Fibroblast of lung (primary cell): ENCODE measurements at regions not wholly inside any gene's neighbourhood (a gene's known extent, or its start where the extent isn't known, plus 50 kb on each side); places are given as distances from the start of the nearest gene placed in this dataset.

ENCODE experiments used
- DNase-seq, 2 donors: peaks; one replicate each; pipeline versions ENCODE4 v3.0.0 to v3.0.0-alpha.2; 2010; ENCODE audit warnings: low read depth in 2 of 2
- H2AFZ ChIP-seq: 2 replicates; pipeline ENCODE4 v1.5.1; 2012; ENCODE audit warnings: low read length, control low read depth, inconsistent platforms
- H3K27ac ChIP-seq: 2 replicates; pipeline ENCODE4 v1.5.1; 2011; ENCODE audit warnings: low read length, control low read depth; ENCODE audit not compliant: insufficient read depth
- H3K27me3 ChIP-seq: 2 replicates; pipeline ENCODE4 v1.5.1; 2011; ENCODE audit warnings: mild to moderate bottlenecking, low read length; ENCODE audit not compliant: control insufficient read depth, insufficient read depth
- H3K36me3 ChIP-seq: 2 replicates; pipeline ENCODE4 v1.5.1; 2011; ENCODE audit warnings: low read length; ENCODE audit not compliant: control insufficient read depth, insufficient read depth
- H3K4me1 ChIP-seq: 2 replicates; pipeline ENCODE4 v1.5.1; 2011; ENCODE audit warnings: low read length; ENCODE audit not compliant: control insufficient read depth, insufficient read depth; ENCODE audit errors: extremely low read depth
- H3K4me2 ChIP-seq: 2 replicates; pipeline ENCODE4 v1.5.1; 2011; ENCODE audit warnings: low read length, control low read depth; ENCODE audit not compliant: insufficient read depth; ENCODE audit errors: extremely low read depth
- H3K4me3 ChIP-seq, 4 experiments: fragments of 200-600 bp in 1 of 4; sonication (generic) in 1 of 4; replicated peaks in 1 of 4; 2 replicates each; pipeline ENCODE4 v1.5.1; 2011 to 2016; ENCODE audit warnings: low read length in 4 of 4, low read depth in 3 of 4, mild to moderate bottlenecking in 3 of 4, control low read depth in 2 of 4, inconsistent platforms in 1 of 4, mixed read lengths in 1 of 4; ENCODE audit not compliant: insufficient read depth in 1 of 4; ENCODE audit errors: control extremely low read depth in 1 of 4
- H3K79me2 ChIP-seq: 2 replicates; pipeline ENCODE4 v1.5.1; 2012; ENCODE audit warnings: mild to moderate bottlenecking, low read length, inconsistent platforms; ENCODE audit not compliant: control insufficient read depth, insufficient read depth
- H3K9ac ChIP-seq: 2 replicates; pipeline ENCODE4 v1.5.1; 2011; ENCODE audit warnings: mild to moderate bottlenecking, low read length, control low read depth; ENCODE audit not compliant: insufficient read depth
- H3K9me3 ChIP-seq: 2 replicates; pipeline ENCODE4 v1.5.1; 2012; ENCODE audit warnings: low read depth, low read length; ENCODE audit not compliant: control insufficient read depth, insufficient read depth
- H4K20me1 ChIP-seq: 2 replicates; pipeline ENCODE4 v1.5.1; 2011; ENCODE audit warnings: low read length; ENCODE audit not compliant: control insufficient read depth, insufficient read depth; ENCODE audit errors: extremely low read depth
- CTCF ChIP-seq, 2 donors: IDR thresholded peaks in 1 of 2; conservative IDR thresholded peaks in 1 of 2; 1 replicate in 1 of 2; 2 replicates in 1 of 2; pipeline ENCODE4 v1.5.1; 2011 to 2012; ENCODE audit warnings: low read length in 2 of 2, control low read depth in 1 of 2, inconsistent platforms in 1 of 2, low read depth in 1 of 2, mild to moderate bottlenecking in 1 of 2
- EZH2 ChIP-seq: IDR thresholded peaks from 2 replicates; pipeline ENCODE4 v1.5.1; 2012; ENCODE audit warnings: low read length, control low read depth, mild to moderate bottlenecking; ENCODE audit errors: missing control alignments

- Histone ChIP-seq H3K4me3 (no peak overlapping the region), H3K27me3 (no peaks in the 10 kb centered on the region), H3K9me3 (no peaks in the 10 kb centered on the region), H3K79me2 (no peaks in the 10 kb centered on the region), H3K9ac (no peak overlapping the region), H2AFZ (no peak overlapping the region), H3K36me3 (no peaks in the 10 kb centered on the region), H4K20me1 (no peaks in the 10 kb centered on the region), H3K4me2 (no peak overlapping the region), H3K4me1 (no peaks in the 10 kb centered on the region), H3K27ac (no peak overlapping the region)
- no peak for DNase-seq
- TF ChIP-seq EZH2: no peak
- no peak for TF ChIP-seq CTCF (conservative IDR thresholded peaks at IDR 0.05 in 1 of 2, IDR thresholded peaks at IDR 0.05 in 1 of 2; ENCODE audit: low read depth in 1 of 2, low read length in 2 of 2)
Measured at GRCh38 chr5:104606258-104606829, 1043.8 kb upstream of the NUDT12 start.

GRCh38 chr5:104599726-104600125 is 1037.1 kb upstream of the NUDT12 start:
- no peaks in the 10 kb centered on the region for H3K27me3 ChIP-seq
- H3K79me2 ChIP-seq: no peaks in the 10 kb centered on the region
- no peak overlapping the region for H3K4me2 ChIP-seq
- no peaks in the 10 kb centered on the region for H4K20me1 ChIP-seq
- DNase-seq: no peak
- TF ChIP-seq EZH2 (no peak), CTCF (conservative IDR thresholded peaks at IDR 0.05 in 1 of 2, IDR thresholded peaks at IDR 0.05 in 1 of 2; ENCODE audit: low read depth in 1 of 2, low read length in 2 of 2) (no peak)
- H3K9me3 ChIP-seq: no peaks in the 10 kb centered on the region
- no peaks in the 10 kb centered on the region for H3K36me3 ChIP-seq
- no peak overlapping the region for H3K9ac ChIP-seq
- no peak overlapping the region for H2AFZ ChIP-seq
- no peak overlapping the region for H3K27ac ChIP-seq
- H3K4me3 ChIP-seq: no peak overlapping the region
- no peaks in the 10 kb centered on the region for H3K4me1 ChIP-seq

GRCh38 chr5:104598285-104598684 is 1035.7 kb upstream of the NUDT12 start:
- no peak for TF ChIP-seq EZH2
- TF ChIP-seq CTCF (conservative IDR thresholded peaks at IDR 0.05 in 1 of 2, IDR thresholded peaks at IDR 0.05 in 1 of 2; ENCODE audit: low read depth in 1 of 2, low read length in 2 of 2): no peak
- Histone ChIP-seq H3K4me1 (no peaks in the 10 kb centered on the region), H2AFZ (no peak overlapping the region)

More at GRCh38 chr5:104598285-104598684, 1035.7 kb upstream of the NUDT12 start:
- Histone ChIP-seq H3K4me2 (no peak overlapping the region), H3K9ac (no peak overlapping the region), H3K79me2 (no peaks in the 10 kb centered on the region), H4K20me1 (no peaks in the 10 kb centered on the region), H3K27ac (no peak overlapping the region), H3K27me3 (no peaks in the 10 kb centered on the region), H3K9me3 (no peaks in the 10 kb centered on the region), H3K36me3 (no peaks in the 10 kb centered on the region), H3K4me3 (no peak overlapping the region)
- DNase-seq: no peak
